Upper lobe of right lung (tissue), 1 donor: ENCODE measurements at regions not wholly inside any gene's neighbourhood (a gene's known extent, or its start where the extent isn't known, plus 50 kb on each side); places are given as distances from the start of the nearest gene placed in this dataset.

Source experiments
- ATAC-seq: fragments of 200-7000 bp; cut with Tn5 transposase; one replicate; pipeline ENCODE4 v1.9.1; 2020; ENCODE audit warnings: mild to moderate bottlenecking, moderate library complexity
- DNase-seq: peaks from one replicate; pipeline ENCODE4 v3.0.0-alpha.2; 2020
- H3K27ac ChIP-seq: fragments of 200-600 bp; one replicate; pipeline ENCODE4 v1.8.0; 2022
- H3K27me3 ChIP-seq: fragments of 200-600 bp; one replicate; pipeline ENCODE4 v1.8.0; 2022; ENCODE audit warnings: mild to moderate bottlenecking
- H3K36me3 ChIP-seq: fragments of 200-600 bp; one replicate; pipeline ENCODE4 v1.8.0; 2022
- H3K4me1 ChIP-seq: fragments of 200-600 bp; one replicate; pipeline ENCODE4 v1.8.0; 2022
- H3K4me3 ChIP-seq: fragments of 200-600 bp; one replicate; pipeline ENCODE4 v1.8.0; 2022; ENCODE audit warnings: mild to moderate bottlenecking
- H3K9me3 ChIP-seq: fragments of 200-600 bp; one replicate; pipeline ENCODE4 v1.8.0; 2022
- CTCF ChIP-seq: fragments of 200-600 bp; IDR thresholded peaks from one replicate; pipeline ENCODE4 v1.8.0; 2022; ENCODE audit warnings: antibody characterized with exemption
- intact Hi-C: fragments of 100-400 bp; cut with DNase I; formaldehyde crosslinking; loops from one replicate; pipeline ENCODE4 v1.11.0; 2022
- donor health status: DM: no; HTN: yes; CAD: no; lungs with severe emphysema.

- Histone ChIP-seq H3K9me3 (no peaks in the 10 kb centered on the region), H3K4me1 (no peaks in the 10 kb centered on the region), H3K36me3 (no peaks in the 10 kb centered on the region), H3K27ac (no peak overlapping the region), H3K4me3 (no peak overlapping the region), H3K27me3 (no peaks in the 10 kb centered on the region)
- intact Hi-C loops: no loop called here
- ATAC-seq (peak; percentile 23), DNase-seq (no peak)
- no peak for TF ChIP-seq CTCF
These were observed 304.8 kb upstream of the ZNF462 start for GRCh38 chr9:106557996-106558667.

- Histone ChIP-seq H3K4me3 (no peak overlapping the region), H3K27ac (no peak overlapping the region), H3K27me3 (no peaks in the 10 kb centered on the region), H3K36me3 (no peaks in the 10 kb centered on the region), H3K4me1 (no peaks in the 10 kb centered on the region), H3K9me3 (no peaks in the 10 kb centered on the region)
- intact Hi-C loops: no loop called here
- ATAC-seq (no peak), DNase-seq (no peak)
- TF ChIP-seq CTCF: no peak
These were observed 302.4 kb upstream of the ZNF462 start for GRCh38 chr9:106560540-106560939.

GRCh38 chr9:106575823-106576222 is 287.1 kb upstream of the ZNF462 start:
- no peaks in the 10 kb centered on the region for H3K27me3 ChIP-seq
- ATAC-seq (no peak), DNase-seq (no peak)

GRCh38 chr9:106576232-106576760 is 286.7 kb upstream of the ZNF462 start:
- no peaks in the 10 kb centered on the region for H3K4me1 ChIP-seq
- H3K36me3 ChIP-seq: no peaks in the 10 kb centered on the region
- H3K27ac ChIP-seq: no peak overlapping the region
- DNase-seq (no peak), ATAC-seq (no peak)
- H3K9me3 ChIP-seq: peaks cover 4% of the 10 kb centered on the region
- H3K4me3 ChIP-seq: no peak overlapping the region
- no peak for TF ChIP-seq CTCF
- intact Hi-C loops: no loop called here
- no peaks in the 10 kb centered on the region for H3K27me3 ChIP-seq

More at GRCh38 chr9:106575823-106576222, 287.1 kb upstream of the ZNF462 start:
- Histone ChIP-seq H3K4me3 (no peak overlapping the region), H3K27ac (no peak overlapping the region), H3K9me3 (peaks cover 4% of the 10 kb centered on the region), H3K36me3 (no peaks in the 10 kb centered on the region), H3K4me1 (no peaks in the 10 kb centered on the region)
- intact Hi-C loops: no loop called here
- TF ChIP-seq CTCF: no peak

- DNase-seq: no peak
These were observed 285.8 kb upstream of the ZNF462 start for GRCh38 chr9:106577121-106577520.

More at GRCh38 chr9:106577121-106577520, 285.8 kb upstream of the ZNF462 start:
- peaks cover 4% of the 10 kb centered on the region for H3K9me3 ChIP-seq
- no peak overlapping the region for H3K27ac ChIP-seq
- intact Hi-C loops: no loop called here
- no peak overlapping the region for H3K4me3 ChIP-seq
- H3K27me3 ChIP-seq: no peaks in the 10 kb centered on the region
- TF ChIP-seq CTCF: no peak
- ATAC-seq: no peak
- H3K4me1 ChIP-seq: no peaks in the 10 kb centered on the region
- no peaks in the 10 kb centered on the region for H3K36me3 ChIP-seq
